Ramos (cell line): ENCODE measurements at regions not wholly inside any gene's neighbourhood (a gene's known extent, or its start where the extent isn't known, plus 50 kb on each side); places are given as distances from the start of the nearest gene placed in this dataset.
"Not testable (repeated sequence)": the region's sequence is repeated elsewhere in the genome, so short reads cannot be mapped to it uniquely, and the experiment has no call there.

Experiments used
- in situ Hi-C: fragments of 300-500 bp; cut with MboI; formaldehyde crosslinking; loops from one replicate; pipeline ENCODE4 v1.14.3; 2022; ENCODE audit warnings: low sequenced_read_pairs; ENCODE audit not compliant: unreplicated experiment

DNA sequence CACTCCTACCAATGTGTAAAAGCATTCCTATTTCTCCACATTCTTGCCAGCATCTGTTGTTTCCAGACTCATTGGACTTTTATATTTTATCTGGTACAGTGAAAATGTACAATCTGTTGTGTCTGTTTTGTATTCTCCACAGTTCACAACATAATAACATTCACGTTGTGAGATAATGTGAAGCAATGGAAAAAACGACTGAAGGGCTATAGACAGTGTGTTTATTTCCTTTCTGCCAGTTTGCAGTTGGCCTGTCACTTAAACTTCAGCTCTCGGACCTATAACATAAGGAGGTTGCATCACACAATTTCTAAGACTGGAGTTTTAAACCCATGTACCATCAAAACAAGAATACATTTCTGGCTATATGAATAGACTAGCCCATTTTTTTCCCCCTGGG is 965.5 kb upstream of the ATXN8OS start:
- in situ Hi-C loops, result no loop called here

DNA sequence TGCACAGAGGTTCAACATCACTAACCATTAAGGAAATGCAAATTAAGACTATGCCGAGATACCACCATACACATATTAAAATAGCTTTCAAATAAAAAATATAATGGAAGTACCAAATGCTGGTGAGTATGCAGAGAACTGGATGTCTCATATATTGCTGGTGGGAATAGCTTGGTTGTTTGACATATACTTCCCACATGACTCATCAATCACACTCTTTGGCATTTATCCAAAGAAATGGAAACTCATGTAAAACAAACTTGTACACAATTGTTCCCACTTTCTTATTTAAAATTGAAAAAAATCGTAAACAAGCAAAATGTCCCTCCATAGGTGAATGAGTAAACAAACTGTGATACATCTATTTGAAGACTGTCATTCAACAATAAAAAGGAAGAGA is 982.6 kb upstream of the ATXN8OS start:
- in situ Hi-C loops, result no loop called here

DNA sequence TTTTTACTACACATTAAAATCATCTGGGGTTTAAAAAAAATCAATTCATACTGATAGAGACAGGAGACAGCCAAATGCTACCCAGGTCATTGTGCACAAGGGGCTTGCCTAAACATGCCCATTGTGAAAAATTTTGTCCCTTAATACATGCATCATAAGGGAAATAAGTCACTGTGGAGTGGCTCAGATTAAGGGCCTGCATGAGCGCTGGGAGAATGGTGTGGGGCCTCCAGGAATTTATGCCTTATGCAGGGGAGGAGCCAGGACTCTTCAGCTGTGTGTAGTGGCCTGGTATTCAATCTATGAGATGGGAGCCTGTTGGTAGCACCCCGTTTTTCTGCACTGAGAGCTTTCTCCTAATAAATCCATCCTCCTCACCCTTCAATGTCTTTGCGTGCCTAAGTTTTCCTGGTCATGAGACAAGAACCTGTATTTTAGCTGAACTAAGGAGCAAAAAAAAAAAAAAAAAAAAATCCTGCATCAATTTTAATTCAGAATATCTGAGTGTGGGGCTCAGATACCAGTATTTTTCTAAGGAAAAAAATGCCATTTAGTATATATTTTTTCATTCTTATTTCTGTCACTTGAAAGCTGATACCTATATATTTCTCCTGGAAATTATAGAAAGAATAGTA is 997.6 kb upstream of the ATXN8OS start:
- in situ Hi-C loops, result no loop called here

DNA sequence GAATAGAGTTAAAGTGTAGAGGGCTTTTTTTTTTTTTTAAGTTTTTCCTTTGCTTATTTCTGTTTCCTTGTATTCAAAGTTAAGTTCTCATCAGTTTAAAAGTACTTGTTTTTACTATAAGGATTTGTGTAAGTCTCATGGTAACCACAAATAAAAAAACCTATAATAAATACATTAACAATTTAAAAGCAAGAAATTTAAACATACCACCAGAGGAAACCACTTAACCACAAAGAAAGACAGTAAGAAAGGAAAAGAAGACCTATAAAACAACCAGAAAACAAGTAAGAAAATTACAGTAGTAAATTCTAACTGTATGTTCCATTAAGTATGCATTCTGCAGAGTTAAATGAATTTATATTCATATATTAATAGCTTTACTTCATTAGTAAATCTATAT is 999.1 kb upstream of the ATXN8OS start:
- in situ Hi-C loops, result no loop called here

DNA sequence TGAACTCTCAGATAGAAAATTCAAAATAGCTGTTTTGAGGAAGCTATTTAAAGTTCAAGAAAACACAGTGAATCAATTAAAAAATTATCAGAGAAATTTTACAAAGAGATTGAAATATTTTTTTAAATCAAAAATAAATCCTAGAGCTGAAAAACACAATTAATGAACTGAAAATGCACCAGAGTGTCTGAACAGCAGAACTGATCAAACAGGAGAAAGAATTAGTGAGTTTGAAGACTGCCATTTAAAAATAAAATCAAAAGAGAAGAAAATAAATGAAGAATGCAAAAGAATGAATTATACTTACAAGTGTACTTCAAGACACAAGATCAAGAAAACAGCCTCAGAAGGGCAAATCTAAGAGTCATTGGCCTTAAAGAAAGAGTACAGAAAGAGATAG is 1000.2 kb upstream of the ATXN8OS start:
- in situ Hi-C loops, result no loop called here

DNA sequence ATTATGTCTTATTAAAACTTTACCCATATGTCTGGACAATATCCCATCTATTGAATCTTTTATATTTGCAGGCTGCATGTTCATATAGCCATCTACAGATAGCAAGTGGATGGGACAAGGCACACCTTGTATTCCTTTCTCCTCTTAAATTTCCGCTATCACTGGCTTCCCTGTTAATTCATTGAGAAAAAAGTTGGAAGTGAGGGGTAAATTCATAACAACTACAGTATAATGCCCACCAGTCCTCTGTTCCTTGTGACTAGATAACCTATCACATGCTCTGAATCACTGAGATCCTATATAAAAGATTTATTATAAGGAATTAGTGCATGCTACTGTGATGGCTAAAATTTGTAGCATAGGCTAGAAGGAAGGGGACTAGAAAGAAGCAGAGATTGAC is 1005.8 kb upstream of the ATXN8OS start:
- in situ Hi-C loops, result no loop called here

DNA sequence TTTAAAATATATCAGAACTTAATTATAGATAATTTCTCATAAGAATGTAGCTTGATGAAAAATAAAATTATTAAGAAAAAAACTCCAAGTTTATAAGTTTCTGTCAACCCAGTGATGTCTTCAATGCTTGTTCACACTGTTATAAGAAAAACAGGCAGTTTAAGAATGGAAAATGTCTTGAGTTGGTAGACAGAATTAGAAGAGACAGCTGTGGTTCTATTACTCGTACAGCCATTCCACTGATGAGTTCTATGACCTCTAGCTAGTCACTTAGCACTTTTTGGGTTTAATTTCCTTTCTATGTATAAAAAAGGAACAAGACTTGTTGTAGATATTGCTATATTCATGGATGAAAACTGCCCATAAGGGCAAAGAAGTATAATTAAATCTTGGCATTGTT is 1013.1 kb upstream of the ATXN8OS start:
- in situ Hi-C loops, result no loop called here

DNA sequence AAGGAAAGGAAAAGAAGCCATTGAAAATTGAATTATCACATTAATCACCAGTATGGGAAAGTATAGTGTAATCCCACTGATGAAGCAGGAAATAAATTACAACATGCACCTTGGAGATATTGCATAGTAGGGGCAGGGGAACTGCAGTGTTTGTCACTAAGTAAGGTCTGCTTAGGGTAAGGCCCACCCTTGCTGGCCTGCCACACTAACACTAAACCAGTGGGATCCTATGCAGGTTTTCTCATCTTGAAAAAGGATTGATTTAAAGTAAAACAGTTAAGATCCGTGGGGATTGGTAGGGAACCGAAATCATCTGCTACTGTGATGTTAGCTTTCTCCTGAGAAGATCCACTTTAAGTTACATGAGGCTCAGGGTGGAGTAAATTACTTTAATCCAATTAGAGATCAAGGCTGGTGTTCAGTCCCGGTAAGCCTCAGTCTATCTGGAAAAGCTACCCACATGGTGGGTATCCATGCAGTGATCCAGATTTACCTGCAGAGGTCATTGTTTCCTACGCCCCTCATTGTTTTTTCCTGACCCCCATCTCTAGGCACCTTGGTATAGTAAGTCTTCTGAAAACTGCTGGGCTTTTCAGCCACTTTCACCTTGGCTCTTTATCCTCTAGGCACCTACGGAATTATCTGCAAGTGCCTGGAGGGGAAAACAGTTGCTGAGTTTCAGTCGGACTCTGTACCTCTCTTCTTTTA is 1014.9 kb upstream of the ATXN8OS start:
- in situ Hi-C loops, result no loop called here

DNA sequence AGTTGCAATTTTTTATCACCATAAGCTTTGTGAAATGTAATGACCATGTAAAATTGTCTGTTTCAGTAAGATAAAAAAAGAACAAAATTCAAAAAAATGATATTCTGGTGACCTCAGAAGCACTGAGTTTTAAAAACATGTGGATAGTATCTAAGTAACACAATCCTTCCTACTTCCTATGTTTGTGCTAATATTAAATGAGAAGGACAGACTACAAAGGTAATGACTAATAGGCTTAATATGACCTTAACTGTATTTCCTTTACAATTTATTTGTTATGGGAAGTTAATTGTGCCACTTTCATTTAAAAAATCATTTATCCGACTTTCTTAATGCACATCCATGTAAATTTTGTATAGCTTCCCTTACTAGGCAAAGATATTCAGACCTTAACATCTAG is 1030.4 kb upstream of the ATXN8OS start:
- in situ Hi-C loops, result no loop called here

DNA sequence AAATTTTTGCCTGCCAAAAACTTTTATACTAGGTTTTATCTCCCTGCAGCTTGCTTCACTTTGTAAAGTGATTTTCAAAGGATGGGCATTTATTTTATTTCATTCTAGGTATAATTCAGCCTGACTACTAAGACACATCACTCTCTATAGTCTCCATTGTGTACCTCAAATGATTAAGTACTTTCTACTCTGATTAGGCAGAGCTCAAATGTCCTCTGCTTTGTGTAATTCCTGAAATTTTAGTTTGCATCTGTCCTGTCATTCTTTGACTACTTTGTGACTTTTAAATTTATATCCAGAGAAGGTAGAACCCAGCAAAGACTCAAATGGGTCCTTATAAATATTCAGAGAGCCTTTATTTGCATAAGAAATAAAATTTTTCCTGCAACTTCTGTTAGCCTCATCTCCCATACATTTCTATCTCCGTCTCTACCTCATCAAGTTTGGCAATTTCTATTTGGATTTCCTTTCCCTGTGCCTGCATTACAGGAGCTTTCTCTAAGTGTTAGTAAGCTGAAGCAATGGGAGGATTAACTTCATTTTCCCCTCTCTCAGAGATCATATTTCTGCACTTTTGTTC is 1038.0 kb upstream of the ATXN8OS start:
- in situ Hi-C loops, result no loop called here

DNA sequence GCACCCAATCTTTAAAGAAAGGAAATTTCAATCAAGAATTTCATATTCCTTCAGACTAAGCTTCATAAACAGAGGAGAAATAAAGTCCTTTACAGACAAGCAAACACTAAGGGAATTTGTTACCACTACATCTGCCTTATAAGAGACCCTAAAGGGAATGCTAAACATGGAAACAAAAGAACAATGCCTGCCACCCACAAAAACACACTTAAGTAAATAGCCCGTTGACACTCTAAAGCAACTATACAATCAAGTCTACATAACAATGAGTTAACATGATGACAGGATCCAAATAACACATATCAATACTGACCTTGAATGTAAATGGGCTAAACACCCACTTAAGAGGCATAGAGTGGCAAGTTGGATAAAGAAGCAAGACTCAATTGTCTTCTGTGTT is 1056.9 kb upstream of the ATXN8OS start:
- in situ Hi-C loops, result no loop called here

DNA sequence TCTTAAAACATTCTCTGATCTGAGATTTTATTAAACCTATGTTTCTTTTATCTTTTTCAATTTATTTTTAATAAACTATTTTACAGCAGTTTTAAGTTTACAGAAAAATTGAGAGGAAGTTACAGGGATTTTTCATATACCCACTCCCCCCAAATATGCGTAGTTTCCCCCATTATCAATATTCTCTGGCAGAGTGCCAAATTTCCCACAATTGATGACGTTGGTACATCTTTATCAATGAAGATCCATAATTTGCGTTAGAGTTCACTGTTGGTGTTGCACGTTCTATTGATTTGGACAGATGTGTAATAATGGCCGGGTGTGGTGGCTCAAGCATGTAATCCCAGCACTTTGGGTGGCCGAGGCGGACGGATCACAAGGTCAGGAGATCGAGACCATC is 1063.0 kb upstream of the ATXN8OS start:
- in situ Hi-C loops, result no loop called here

DNA sequence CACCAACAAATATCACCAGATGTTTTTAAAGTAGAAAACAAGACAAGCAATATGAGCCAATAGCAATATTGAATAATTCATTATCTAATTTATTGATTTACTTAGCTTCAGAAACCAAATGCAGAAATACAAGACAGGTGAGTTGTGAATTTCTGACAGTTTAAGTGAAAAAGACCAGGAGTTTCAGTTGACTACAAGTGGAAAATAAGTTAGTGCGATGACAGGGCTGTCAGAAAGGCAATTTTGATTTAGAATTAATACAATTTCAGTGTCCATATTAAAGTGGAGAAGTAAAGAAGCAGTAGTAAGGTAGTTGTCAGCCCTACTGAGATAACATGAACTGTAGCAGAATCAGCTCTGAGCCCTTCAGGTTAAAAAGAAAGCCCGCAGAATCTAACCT is 1066.7 kb upstream of the ATXN8OS start:
- in situ Hi-C loops, result no loop called here

DNA sequence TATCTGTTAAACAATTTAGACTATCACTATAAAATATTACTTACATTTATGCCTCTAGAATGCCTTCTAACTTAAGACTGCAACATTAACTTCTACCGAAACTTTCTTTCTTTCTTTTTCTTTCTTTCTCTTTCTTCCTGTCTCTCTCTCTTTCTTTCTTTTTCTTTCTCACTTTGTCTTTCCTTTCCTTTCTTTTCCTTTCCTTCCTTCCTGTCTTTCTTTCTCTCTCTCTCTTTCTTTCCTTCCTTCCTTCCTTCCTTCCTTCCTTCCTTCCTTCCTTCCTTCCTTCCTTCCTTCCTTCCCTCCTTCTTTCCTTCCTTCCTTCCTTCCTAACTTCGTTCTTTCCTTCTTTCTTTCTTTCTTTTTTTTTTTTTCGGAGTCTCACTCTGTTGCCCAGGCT is 1071.9 kb upstream of the ATXN8OS start:
- in situ Hi-C loops, result no loop called here

DNA sequence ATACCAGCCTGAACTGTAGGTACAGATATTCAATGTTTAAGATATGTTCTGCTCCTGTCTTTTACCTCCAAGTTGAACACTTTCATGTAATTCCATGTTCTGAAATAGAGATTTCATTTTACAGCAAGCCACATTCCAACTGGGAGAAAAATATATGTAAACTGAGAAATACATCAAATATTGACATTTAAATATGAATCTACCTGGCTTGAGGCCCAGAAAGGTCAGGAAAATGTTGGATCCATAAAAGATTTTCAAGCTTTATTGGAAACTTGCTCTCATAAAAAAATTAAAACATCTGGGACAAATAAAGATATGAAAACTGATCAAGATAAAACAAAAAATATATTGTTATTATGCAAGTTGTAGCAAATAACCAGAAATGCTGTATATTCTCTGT is 1078.7 kb upstream of the ATXN8OS start:
- in situ Hi-C loops, result no loop called here

DNA sequence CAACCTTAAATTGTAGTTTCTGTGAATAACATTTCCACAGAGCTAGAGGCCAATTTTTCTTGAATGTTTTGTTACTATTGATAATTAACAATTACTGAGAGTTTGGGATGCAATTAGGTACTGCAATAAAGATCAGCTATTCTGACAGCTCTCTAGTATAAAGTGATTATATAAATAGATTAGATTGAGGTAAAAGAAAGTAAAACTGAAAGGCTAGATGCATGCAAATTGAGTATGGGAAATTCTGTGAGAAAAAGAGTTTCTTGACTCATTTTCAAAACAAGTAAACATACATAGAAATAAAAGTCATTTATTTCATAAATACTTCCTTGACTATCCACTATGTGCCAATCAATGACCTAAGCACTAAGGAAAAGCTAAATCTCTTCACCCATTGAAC is 1087.5 kb upstream of the ATXN8OS start:
- in situ Hi-C loops, result no loop called here

DNA sequence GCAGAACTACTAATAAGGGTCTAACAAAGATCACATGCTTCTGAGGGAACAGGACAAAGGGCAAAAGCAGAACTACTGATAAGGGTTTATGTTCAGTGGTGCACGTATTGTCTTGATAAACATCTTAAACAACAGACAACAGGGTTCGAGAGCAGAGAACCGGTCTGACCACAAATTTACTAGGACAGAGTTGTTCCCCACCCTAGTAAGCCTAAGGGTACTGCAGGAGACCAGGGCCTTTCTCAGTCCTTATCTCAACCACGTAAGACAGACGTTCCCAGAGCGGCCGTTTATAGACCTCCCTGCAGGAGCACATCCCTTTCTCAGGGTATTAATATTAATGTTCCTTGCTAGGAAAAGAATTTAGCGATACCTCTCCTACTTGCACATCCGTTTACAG is 1089.5 kb upstream of the ATXN8OS start:
- in situ Hi-C loops, result not testable (repeated sequence)

DNA sequence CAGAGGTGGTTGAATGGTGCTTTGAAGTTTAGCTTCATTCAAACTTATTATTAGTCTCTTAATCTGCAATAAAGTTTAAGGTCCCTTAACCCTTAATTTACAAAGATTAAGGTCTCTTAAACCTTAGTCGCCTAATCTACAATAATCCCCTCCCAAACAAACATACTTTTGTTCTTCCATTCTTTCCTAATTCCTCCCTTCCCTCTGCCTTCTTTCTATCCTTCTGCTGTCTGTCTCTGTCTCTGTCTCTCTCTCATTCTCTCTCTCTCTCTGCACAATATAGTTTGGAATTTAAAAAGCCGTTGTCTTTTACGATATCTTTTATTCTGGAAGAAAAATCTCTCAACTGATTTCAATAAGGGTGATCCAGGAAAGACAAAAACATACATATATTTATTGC is 1096.8 kb upstream of the ATXN8OS start:
- in situ Hi-C loops, result no loop called here

DNA sequence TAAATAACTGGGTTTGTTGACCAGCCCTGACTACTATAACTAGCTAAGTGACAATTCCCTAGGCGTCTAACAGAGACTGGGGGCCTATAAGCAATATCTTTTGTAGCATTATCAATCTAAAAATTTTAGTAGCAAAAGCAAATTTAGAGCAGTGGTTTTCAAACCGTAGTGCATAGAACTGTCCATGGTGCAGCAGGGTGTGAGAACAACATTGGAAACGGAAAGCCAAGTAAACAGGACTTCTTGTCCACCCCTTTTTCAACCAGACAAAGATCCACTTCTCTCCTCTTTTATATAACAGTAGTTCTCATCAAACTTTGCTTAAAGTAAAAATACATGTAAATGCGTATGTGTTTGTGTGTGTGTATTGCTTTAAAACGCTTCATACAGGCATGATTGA is 1099.1 kb upstream of the ATXN8OS start:
- in situ Hi-C loops, result no loop called here

DNA sequence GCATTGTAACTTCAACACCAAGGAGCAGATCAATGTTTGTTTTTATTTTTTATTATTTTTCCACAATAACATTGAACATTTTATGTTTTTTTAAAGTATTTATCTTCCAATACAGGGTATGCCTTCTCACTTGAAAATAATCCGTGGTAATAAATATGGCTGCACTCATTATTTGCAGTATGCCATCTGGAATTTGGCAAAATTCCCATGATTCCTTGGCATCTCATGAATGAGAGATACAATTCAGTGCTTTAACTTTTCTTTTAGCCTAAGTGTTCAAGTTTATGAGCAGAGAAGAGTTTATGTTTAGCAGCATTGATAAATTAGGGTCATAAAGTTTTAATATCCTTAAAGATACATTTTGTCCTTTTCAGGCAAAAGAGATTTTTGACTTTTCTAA is 1109.6 kb upstream of the ATXN8OS start:
- in situ Hi-C loops, result no loop called here

DNA sequence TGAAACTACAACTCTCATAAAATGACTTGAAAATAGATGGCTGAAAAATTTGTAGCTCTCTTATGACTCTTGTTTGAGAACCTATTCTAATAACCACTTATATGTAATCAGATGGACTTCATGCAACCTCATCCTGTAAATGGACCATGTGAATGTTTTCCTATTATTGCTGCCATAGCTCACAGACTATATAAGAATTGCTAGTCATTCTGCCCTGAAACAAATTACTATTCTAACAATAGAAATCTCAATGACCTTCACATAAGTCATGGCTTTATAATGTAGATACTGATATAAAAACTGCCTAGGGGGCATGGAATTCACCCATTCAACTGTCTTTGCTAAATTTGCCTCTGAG is 1111.0 kb upstream of the ATXN8OS start:
- in situ Hi-C loops, result no loop called here
